Type B pancreatic cell (in vitro differentiated cells): ENCODE measurements at regions not wholly inside any gene's neighbourhood (a gene's known extent, or its start where the extent isn't known, plus 50 kb on each side); places are given as distances from the start of the nearest gene placed in this dataset.
"Not testable (repeated sequence)": the region's sequence is repeated elsewhere in the genome, so short reads cannot be mapped to it uniquely, and the experiment has no call there.

Experiments
- DNase-seq: peaks from one replicate; pipeline ENCODE4 v3.0.0; 2021; ENCODE audit warnings: mixed read lengths; ENCODE audit not compliant: unreplicated experiment; ENCODE audit errors: extremely low spot score
- H3K27ac Mint-ChIP-seq: 2 replicates; pipeline ENCODE4 v1.8.0; 2021; ENCODE audit warnings: mild to moderate bottlenecking, mixed read lengths
- H3K27me3 Mint-ChIP-seq: 2 replicates; pipeline ENCODE4 v1.8.0; 2021; ENCODE audit warnings: mixed read lengths
- H3K36me3 Mint-ChIP-seq: 2 replicates; pipeline ENCODE4 v1.8.0; 2021; ENCODE audit warnings: mixed read lengths
- H3K4me1 Mint-ChIP-seq: one replicate; pipeline ENCODE4 v1.8.0; 2021; ENCODE audit warnings: mixed read lengths; ENCODE audit not compliant: unreplicated experiment
- H3K4me3 Mint-ChIP-seq: 2 replicates; pipeline ENCODE4 v1.8.0; 2021; ENCODE audit warnings: mild to moderate bottlenecking, mixed read lengths
- H3K9me3 Mint-ChIP-seq: 2 replicates; pipeline ENCODE4 v1.8.0; 2021; ENCODE audit warnings: mixed read lengths
- CTCF ChIP-seq: fragments of 200-600 bp; sonication (generic); conservative IDR thresholded peaks from 2 replicates; pipeline ENCODE4 v1.5.0; 2021; ENCODE audit warnings: antibody characterized with exemption, mild to moderate bottlenecking

GRCh38 chr15:87561641-87562040 lies 694.9 kb downstream of the NTRK3 start:
- Mint-ChIP-seq H3K9me3 (no peaks in the 10 kb centered on the region), H3K36me3 (no peaks in the 10 kb centered on the region), H3K4me3 (no peak overlapping the region), H3K4me1 (no peaks in the 10 kb centered on the region), H3K27ac (no peak overlapping the region), H3K27me3 (peaks cover 33% of the 10 kb centered on the region)
- no peak for TF ChIP-seq CTCF
- no peak for DNase-seq

GRCh38 chr15:87557881-87558280 lies 698.7 kb downstream of the NTRK3 start:
- H3K27ac Mint-ChIP-seq, result no peak overlapping the region
- H3K4me3 Mint-ChIP-seq, result no peak overlapping the region
- no peak for TF ChIP-seq CTCF
- peaks cover 11% of the 10 kb centered on the region for H3K9me3 Mint-ChIP-seq
- DNase-seq, result no peak
- no peaks in the 10 kb centered on the region for H3K36me3 Mint-ChIP-seq
- no peaks in the 10 kb centered on the region for H3K4me1 Mint-ChIP-seq
- H3K27me3 Mint-ChIP-seq, result peaks cover 11% of the 10 kb centered on the region

DNA sequence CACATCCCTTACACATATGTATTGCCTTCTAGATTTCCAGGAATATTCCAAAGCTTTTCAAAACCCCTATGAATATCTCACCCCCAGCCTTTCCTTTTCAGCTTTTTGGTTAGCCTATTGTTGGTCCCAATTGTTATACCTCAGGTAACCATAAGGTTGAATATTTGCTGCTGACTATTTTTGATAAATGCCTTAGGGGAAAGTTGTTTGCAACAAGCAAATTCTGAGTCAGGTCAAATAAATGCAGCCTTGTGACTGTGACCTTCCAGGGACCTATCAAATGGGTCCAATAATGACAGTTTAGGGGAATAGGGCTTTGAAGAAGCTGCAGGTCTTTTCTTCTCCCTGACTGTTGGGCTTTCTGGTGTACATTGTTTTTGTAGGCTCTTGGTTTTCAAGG lies 699.7 kb downstream of the NTRK3 start:
- Mint-ChIP-seq H3K4me3 (no peak overlapping the region), H3K27ac (no peak overlapping the region), H3K36me3 (no peaks in the 10 kb centered on the region), H3K27me3 (peaks cover 6% of the 10 kb centered on the region), H3K4me1 (no peaks in the 10 kb centered on the region), H3K9me3 (peaks cover 11% of the 10 kb centered on the region)
- no peak for TF ChIP-seq CTCF
- DNase-seq, result no peak

- Mint-ChIP-seq H3K9me3 (peaks cover 11% of the 10 kb centered on the region), H3K4me3 (no peak overlapping the region), H3K4me1 (no peaks in the 10 kb centered on the region), H3K36me3 (no peaks in the 10 kb centered on the region), H3K27me3 (peaks cover 9% of the 10 kb centered on the region), H3K27ac (no peak overlapping the region)
- no peak for DNase-seq
- TF ChIP-seq CTCF, result no peak
These were observed 706.7 kb downstream of the NTRK3 start for GRCh38 chr15:87549860-87550259.

- peaks cover 9% of the 10 kb centered on the region for H3K27me3 Mint-ChIP-seq
- no peak for TF ChIP-seq CTCF
- DNase-seq, result no peak
- no peak overlapping the region for H3K27ac Mint-ChIP-seq
- H3K36me3 Mint-ChIP-seq, result no peaks in the 10 kb centered on the region
- peaks cover 9% of the 10 kb centered on the region for H3K9me3 Mint-ChIP-seq
- H3K4me3 Mint-ChIP-seq, result no peak overlapping the region
- H3K4me1 Mint-ChIP-seq, result no peaks in the 10 kb centered on the region
These were observed 707.2 kb downstream of the NTRK3 start for GRCh38 chr15:87549296-87549695.

DNA sequence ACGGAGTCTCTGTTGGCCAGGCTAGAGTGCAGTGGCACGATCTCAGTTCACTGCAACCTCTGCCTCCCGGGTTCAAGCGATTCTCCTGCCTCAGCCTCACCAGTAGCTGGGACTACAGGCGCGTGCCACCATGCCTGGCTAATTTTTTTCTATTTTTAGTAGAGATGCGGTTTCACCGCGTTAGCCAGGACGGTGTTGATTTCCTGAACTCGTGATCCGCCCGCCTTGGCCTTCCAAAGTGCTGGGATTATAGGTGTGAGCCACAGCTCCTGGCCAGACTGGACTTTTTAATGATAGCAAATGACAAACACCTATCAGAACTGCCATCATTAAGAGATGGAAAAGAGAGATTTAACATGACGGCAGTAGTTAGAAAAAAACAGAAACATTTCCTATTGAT lies 707.9 kb downstream of the NTRK3 start:
- H3K4me3 Mint-ChIP-seq, H3K36me3 Mint-ChIP-seq, H3K4me1 Mint-ChIP-seq, H3K9me3 Mint-ChIP-seq, DNase-seq, H3K27me3 Mint-ChIP-seq, H3K27ac Mint-ChIP-seq: not testable (repeated sequence)
